GM23338 (cell line): ENCODE measurements at regions not wholly inside any gene's neighbourhood (a gene's known extent, or its start where the extent isn't known, plus 50 kb on each side); places are given as distances from the start of the nearest gene placed in this dataset.
"Not testable (repeated sequence)": the region's sequence is repeated elsewhere in the genome, so short reads cannot be mapped to it uniquely, and the experiment has no call there.

Experiments used
- CREB1 ChIP-seq: fragments of 250-450 bp; sonication (Bioruptor Pico); IDR thresholded peaks from 2 replicates; pipeline ENCODE4 v1.5.0; 2020; ENCODE audit warnings: low read depth, mild to moderate bottlenecking, moderate library complexity
- EZH2 ChIP-seq: fragments of 200-600 bp; sonication (generic); IDR thresholded peaks from one replicate; pipeline ENCODE4 v1.8.0; 2017; ENCODE audit warnings: antibody characterized with exemption, mild to moderate bottlenecking, low read depth; ENCODE audit not compliant: unreplicated experiment
- EZH2phosphoT487 ChIP-seq: fragments of 200-600 bp; sonication (generic); IDR thresholded peaks from one replicate; pipeline ENCODE4 v1.8.1; 2018; ENCODE audit warnings: antibody characterized with exemption; ENCODE audit not compliant: unreplicated experiment
- JUNB ChIP-seq: IDR thresholded peaks from one replicate; pipeline ENCODE4 v1.6.1; 2016; ENCODE audit warnings: antibody characterized with exemption; ENCODE audit not compliant: unreplicated experiment
- NANOG ChIP-seq: IDR thresholded peaks from 2 replicates; pipeline ENCODE4 v1.6.1; 2016; ENCODE audit warnings: antibody characterized with exemption, borderline replicate concordance
- POLR2AphosphoS5 ChIP-seq: IDR thresholded peaks from 2 replicates; pipeline ENCODE4 v1.6.1; 2016; ENCODE audit warnings: antibody characterized with exemption, low read depth
- STAT1 ChIP-seq: IDR thresholded peaks from one replicate; pipeline ENCODE4 v1.6.1; 2016; ENCODE audit warnings: antibody characterized with exemption; ENCODE audit not compliant: unreplicated experiment
- ZNF114 ChIP-seq: fragments of 250-450 bp; sonication (Bioruptor Pico); IDR thresholded peaks from 2 replicates; pipeline ENCODE4 v1.5.0; 2020; ENCODE audit warnings: mild to moderate bottlenecking, moderate library complexity
- TF ChIP-seq, protein P1 (sequence below), 2 experiments: fragments of 200-600 bp in 1 of 2; sonication (generic) in 1 of 2; conservative IDR thresholded peaks; 2 replicates each; pipeline versions ENCODE4 v1.5.1 to v1.6.1; 2016 to 2017; ENCODE audit warnings: antibody characterized with exemption in 2 of 2, low read depth in 2 of 2, mild to moderate bottlenecking in 2 of 2, moderate library complexity in 1 of 2
- TF ChIP-seq, protein P2 (sequence below): IDR thresholded peaks from one replicate; pipeline ENCODE4 v1.6.1; 2018; ENCODE audit warnings: antibody characterized with exemption; ENCODE audit not compliant: unreplicated experiment
- TF ChIP-seq, protein P3 (sequence below): IDR thresholded peaks from 2 replicates; pipeline ENCODE4 v1.6.1; 2016; ENCODE audit warnings: antibody characterized with exemption
- TF ChIP-seq, protein P4 (sequence below): fragments of 250-450 bp; sonication (Bioruptor Pico); IDR thresholded peaks from 2 replicates; pipeline ENCODE4 v1.5.0; 2020; ENCODE audit warnings: mild to moderate bottlenecking, moderate library complexity

DNA sequence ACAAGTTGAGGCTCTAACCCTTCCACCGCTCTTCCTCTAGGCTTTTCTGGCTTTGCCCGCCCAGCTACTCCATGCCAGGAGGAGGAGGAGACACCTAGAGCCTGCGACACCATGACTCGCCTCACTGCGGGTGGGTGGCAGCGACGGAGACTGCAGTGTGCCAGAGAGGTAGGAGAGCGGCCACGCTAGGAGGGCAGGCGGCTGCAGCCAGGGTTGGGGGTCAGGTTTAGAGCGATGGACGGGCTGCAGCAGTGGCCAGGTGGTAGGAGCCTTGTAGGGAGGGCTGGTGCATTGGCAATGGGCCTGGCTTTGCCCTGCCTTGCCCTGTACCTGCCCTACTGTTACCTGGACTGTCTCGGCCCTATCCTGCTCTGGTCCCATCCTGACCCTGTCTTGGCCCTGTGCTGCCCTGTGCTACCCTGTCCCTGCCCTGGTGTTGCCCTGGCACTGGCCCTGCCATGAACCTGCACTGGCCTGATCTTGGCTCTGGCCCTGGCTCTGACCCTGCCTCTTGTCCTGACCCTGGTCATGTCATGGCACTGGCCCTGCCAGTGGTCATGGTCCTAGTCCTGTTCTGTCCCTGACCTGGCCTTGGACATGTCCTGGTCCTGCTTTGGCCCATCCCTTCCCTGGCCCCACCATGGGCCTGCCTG is 2890.1 kb upstream of the TEKT4 start:
- TF ChIP-seq, protein P1, sequence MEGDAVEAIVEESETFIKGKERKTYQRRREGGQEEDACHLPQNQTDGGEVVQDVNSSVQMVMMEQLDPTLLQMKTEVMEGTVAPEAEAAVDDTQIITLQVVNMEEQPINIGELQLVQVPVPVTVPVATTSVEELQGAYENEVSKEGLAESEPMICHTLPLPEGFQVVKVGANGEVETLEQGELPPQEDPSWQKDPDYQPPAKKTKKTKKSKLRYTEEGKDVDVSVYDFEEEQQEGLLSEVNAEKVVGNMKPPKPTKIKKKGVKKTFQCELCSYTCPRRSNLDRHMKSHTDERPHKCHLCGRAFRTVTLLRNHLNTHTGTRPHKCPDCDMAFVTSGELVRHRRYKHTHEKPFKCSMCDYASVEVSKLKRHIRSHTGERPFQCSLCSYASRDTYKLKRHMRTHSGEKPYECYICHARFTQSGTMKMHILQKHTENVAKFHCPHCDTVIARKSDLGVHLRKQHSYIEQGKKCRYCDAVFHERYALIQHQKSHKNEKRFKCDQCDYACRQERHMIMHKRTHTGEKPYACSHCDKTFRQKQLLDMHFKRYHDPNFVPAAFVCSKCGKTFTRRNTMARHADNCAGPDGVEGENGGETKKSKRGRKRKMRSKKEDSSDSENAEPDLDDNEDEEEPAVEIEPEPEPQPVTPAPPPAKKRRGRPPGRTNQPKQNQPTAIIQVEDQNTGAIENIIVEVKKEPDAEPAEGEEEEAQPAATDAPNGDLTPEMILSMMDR (conservative IDR thresholded peaks at IDR 0.05; ENCODE audit: low read depth in 2 of 2), result not testable (repeated sequence)
- TF ChIP-seq, protein P2, sequence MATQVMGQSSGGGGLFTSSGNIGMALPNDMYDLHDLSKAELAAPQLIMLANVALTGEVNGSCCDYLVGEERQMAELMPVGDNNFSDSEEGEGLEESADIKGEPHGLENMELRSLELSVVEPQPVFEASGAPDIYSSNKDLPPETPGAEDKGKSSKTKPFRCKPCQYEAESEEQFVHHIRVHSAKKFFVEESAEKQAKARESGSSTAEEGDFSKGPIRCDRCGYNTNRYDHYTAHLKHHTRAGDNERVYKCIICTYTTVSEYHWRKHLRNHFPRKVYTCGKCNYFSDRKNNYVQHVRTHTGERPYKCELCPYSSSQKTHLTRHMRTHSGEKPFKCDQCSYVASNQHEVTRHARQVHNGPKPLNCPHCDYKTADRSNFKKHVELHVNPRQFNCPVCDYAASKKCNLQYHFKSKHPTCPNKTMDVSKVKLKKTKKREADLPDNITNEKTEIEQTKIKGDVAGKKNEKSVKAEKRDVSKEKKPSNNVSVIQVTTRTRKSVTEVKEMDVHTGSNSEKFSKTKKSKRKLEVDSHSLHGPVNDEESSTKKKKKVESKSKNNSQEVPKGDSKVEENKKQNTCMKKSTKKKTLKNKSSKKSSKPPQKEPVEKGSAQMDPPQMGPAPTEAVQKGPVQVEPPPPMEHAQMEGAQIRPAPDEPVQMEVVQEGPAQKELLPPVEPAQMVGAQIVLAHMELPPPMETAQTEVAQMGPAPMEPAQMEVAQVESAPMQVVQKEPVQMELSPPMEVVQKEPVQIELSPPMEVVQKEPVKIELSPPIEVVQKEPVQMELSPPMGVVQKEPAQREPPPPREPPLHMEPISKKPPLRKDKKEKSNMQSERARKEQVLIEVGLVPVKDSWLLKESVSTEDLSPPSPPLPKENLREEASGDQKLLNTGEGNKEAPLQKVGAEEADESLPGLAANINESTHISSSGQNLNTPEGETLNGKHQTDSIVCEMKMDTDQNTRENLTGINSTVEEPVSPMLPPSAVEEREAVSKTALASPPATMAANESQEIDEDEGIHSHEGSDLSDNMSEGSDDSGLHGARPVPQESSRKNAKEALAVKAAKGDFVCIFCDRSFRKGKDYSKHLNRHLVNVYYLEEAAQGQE, result not testable (repeated sequence)
- TF ChIP-seq EZH2; POLR2AphosphoS5; EZH2phosphoT487; CREB1 (CRISPR knock-in tag); JUNB; ZNF114 (CRISPR knock-in tag); STAT1; NANOG: not testable (repeated sequence)
- TF ChIP-seq, protein P3, sequence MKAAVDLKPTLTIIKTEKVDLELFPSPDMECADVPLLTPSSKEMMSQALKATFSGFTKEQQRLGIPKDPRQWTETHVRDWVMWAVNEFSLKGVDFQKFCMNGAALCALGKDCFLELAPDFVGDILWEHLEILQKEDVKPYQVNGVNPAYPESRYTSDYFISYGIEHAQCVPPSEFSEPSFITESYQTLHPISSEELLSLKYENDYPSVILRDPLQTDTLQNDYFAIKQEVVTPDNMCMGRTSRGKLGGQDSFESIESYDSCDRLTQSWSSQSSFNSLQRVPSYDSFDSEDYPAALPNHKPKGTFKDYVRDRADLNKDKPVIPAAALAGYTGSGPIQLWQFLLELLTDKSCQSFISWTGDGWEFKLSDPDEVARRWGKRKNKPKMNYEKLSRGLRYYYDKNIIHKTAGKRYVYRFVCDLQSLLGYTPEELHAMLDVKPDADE, result not testable (repeated sequence)
- TF ChIP-seq, protein P4, sequence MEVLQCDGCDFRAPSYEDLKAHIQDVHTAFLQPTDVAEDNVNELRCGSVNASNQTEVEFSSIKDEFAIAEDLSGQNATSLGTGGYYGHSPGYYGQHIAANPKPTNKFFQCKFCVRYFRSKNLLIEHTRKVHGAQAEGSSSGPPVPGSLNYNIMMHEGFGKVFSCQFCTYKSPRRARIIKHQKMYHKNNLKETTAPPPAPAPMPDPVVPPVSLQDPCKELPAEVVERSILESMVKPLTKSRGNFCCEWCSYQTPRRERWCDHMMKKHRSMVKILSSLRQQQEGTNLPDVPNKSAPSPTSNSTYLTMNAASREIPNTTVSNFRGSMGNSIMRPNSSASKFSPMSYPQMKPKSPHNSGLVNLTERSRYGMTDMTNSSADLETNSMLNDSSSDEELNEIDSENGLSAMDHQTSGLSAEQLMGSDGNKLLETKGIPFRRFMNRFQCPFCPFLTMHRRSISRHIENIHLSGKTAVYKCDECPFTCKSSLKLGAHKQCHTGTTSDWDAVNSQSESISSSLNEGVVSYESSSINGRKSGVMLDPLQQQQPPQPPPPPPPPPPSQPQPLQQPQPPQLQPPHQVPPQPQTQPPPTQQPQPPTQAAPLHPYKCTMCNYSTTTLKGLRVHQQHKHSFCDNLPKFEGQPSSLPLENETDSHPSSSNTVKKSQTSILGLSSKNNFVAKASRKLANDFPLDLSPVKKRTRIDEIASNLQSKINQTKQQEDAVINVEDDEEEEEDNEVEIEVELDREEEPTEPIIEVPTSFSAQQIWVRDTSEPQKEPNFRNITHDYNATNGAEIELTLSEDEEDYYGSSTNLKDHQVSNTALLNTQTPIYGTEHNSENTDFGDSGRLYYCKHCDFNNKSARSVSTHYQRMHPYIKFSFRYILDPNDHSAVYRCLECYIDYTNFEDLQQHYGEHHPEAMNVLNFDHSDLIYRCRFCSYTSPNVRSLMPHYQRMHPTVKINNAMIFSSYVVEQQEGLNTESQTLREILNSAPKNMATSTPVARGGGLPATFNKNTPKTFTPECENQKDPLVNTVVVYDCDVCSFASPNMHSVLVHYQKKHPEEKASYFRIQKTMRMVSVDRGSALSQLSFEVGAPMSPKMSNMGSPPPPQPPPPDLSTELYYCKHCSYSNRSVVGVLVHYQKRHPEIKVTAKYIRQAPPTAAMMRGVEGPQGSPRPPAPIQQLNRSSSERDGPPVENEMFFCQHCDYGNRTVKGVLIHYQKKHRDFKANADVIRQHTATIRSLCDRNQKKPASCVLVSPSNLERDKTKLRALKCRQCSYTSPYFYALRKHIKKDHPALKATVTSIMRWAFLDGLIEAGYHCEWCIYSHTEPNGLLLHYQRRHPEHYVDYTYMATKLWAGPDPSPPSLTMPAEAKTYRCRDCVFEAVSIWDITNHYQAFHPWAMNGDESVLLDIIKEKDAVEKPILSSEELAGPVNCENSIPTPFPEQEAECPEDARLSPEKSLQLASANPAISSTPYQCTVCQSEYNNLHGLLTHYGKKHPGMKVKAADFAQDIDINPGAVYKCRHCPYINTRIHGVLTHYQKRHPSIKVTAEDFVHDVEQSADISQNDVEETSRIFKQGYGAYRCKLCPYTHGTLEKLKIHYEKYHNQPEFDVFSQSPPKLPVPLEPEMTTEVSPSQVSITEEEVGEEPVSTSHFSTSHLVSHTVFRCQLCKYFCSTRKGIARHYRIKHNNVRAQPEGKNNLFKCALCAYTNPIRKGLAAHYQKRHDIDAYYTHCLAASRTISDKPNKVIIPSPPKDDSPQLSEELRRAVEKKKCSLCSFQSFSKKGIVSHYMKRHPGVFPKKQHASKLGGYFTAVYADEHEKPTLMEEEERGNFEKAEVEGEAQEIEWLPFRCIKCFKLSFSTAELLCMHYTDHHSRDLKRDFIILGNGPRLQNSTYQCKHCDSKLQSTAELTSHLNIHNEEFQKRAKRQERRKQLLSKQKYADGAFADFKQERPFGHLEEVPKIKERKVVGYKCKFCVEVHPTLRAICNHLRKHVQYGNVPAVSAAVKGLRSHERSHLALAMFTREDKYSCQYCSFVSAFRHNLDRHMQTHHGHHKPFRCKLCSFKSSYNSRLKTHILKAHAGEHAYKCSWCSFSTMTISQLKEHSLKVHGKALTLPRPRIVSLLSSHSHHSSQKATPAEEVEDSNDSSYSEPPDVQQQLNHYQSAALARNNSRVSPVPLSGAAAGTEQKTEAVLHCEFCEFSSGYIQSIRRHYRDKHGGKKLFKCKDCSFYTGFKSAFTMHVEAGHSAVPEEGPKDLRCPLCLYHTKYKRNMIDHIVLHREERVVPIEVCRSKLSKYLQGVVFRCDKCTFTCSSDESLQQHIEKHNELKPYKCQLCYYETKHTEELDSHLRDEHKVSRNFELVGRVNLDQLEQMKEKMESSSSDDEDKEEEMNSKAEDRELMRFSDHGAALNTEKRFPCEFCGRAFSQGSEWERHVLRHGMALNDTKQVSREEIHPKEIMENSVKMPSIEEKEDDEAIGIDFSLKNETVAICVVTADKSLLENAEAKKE (CRISPR knock-in tag), result not testable (repeated sequence)
